ENCODE measurements at regions not wholly inside any gene's neighbourhood (a gene's known extent, or its start where the extent isn't known, plus 50 kb on each side); places are given as distances from the start of the nearest gene placed in this dataset.

DNA sequence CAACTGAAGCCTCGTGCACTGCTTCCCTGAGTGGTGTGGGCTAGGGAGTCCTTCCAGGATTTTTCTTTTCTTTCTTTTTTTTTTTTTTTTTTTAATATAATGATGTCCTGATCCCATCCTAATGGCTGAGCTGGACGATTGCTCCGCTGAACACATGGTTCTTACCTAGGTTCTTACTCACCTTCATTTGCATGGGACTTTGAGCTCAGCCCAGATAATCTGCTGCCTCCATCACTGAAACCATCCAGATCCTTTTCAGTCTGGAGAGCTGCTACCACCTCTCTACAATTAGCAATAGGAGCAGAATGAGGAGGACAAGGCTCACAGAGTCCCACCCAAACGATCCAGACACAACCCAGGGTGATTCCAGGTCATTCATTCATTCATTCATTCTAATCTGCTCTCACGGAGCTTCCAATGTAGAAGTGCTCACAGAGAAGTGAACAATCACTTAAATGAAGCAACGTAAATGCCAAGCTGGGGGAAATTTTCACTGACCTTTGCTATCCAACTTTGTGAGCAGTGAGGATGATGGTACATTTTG is 246.3 kb upstream of the RREB1 start:
- no peaks in the 10 kb centered on the region for H3K9me3 ChIP-seq
- no peak overlapping the region for H3K4me3 ChIP-seq (ENCODE audit: low read depth, low read length)
- no peak for DNase-seq
- TF ChIP-seq, protein P1, sequence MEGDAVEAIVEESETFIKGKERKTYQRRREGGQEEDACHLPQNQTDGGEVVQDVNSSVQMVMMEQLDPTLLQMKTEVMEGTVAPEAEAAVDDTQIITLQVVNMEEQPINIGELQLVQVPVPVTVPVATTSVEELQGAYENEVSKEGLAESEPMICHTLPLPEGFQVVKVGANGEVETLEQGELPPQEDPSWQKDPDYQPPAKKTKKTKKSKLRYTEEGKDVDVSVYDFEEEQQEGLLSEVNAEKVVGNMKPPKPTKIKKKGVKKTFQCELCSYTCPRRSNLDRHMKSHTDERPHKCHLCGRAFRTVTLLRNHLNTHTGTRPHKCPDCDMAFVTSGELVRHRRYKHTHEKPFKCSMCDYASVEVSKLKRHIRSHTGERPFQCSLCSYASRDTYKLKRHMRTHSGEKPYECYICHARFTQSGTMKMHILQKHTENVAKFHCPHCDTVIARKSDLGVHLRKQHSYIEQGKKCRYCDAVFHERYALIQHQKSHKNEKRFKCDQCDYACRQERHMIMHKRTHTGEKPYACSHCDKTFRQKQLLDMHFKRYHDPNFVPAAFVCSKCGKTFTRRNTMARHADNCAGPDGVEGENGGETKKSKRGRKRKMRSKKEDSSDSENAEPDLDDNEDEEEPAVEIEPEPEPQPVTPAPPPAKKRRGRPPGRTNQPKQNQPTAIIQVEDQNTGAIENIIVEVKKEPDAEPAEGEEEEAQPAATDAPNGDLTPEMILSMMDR (IDR thresholded peaks at IDR 0.05; ENCODE audit: low read depth, low read length), result no peak
- no peaks in the 10 kb centered on the region for H3K4me1 ChIP-seq
- no peaks in the 10 kb centered on the region for H3K36me3 ChIP-seq
- peaks cover 16% of the 10 kb centered on the region for H3K27me3 ChIP-seq

DNA sequence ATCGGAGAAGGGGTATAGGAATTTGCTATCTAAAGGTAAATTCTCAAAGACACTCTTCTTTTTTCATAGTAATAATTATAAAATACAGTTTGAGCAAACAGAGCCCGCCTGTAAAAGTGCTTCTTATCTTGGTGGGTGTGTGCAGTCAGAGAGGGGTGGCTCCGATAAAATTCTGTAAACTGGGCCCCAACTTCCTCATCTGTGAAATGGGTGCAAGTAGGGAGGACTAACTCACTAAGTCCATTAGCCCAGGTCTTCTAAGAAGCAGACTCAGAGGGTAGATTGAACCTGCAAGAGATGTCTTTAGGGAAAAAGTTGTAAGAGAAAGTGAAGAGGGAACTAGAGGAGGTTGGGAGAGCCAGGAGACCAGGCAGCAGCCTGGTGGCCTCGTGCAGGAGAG is 245.8 kb upstream of the RREB1 start:
- DNase-seq, result no peak
- no peak overlapping the region for H3K4me3 ChIP-seq (ENCODE audit: low read depth, low read length)
- no peaks in the 10 kb centered on the region for H3K4me1 ChIP-seq
- no peaks in the 10 kb centered on the region for H3K9me3 ChIP-seq
- TF ChIP-seq, protein P1 (IDR thresholded peaks at IDR 0.05; ENCODE audit: low read depth, low read length), result no peak
- no peaks in the 10 kb centered on the region for H3K36me3 ChIP-seq
- H3K27me3 ChIP-seq, result peaks cover 12% of the 10 kb centered on the region

DNA sequence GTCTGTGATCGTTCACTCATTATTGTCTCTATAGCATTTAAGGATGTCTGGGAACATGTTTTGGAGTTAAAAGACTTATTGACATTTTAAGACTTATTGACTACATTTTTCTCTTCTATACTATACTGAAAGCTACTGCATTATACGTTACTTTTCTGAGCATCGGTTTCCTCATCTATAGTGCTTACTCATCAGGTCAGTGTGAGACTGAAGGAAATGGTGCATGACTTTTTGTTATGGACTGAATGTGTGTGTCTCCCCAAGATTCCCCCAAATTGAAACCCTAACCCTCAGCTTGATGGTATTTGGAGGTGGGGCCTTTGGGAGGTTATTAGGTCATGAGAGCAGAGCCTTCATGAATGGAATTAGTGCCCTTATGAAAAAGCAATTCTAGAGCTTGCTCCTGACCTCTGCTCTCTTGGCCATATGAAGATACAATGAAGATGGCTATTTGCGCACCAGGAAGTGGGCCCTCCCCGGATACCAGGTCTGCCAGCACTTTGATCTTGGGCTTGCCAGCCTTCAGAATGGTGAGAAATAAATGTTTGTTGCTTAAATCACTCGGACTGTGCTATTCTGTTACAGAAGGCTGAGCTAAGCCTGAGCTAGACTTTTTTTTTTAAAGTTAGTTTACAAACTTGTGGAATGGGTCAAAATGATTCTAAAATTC is 243.7 kb upstream of the RREB1 start:
- Histone ChIP-seq H3K27me3 (no peaks in the 10 kb centered on the region), H3K4me3 (ENCODE audit: low read depth, low read length) (no peak overlapping the region), H3K4me1 (no peaks in the 10 kb centered on the region), H3K36me3 (no peaks in the 10 kb centered on the region), H3K9me3 (no peaks in the 10 kb centered on the region)
- TF ChIP-seq, protein P1 (IDR thresholded peaks at IDR 0.05; ENCODE audit: low read depth, low read length), result no peak
- no peak for DNase-seq

DNA sequence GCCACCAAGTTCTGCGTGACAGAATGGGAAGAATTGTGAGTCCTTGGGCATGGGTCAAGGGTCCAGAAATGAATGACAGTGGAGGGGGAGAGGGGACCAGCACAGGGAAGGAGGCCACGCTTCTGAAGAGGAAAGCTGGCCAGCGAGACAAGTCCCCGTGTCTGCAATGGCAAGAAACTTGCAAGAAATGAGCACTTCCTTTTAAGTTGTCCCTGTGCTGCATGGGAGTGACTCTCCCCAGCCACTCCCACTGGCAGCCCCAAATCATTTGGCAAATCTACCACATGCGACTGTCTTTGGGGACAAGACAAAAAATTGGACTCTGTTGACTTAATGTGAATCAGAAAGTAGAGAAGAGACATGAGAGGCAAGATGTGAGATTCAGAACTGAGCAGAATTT is 242.2 kb upstream of the RREB1 start:
- no peaks in the 10 kb centered on the region for H3K27me3 ChIP-seq
- H3K36me3 ChIP-seq, result no peaks in the 10 kb centered on the region
- H3K4me1 ChIP-seq, result no peaks in the 10 kb centered on the region
- H3K4me3 ChIP-seq (ENCODE audit: low read depth, low read length), result no peak overlapping the region
- no peak for DNase-seq
- TF ChIP-seq, protein P1 (IDR thresholded peaks at IDR 0.05; ENCODE audit: low read depth, low read length), result no peak
- H3K9me3 ChIP-seq, result no peaks in the 10 kb centered on the region

DNA sequence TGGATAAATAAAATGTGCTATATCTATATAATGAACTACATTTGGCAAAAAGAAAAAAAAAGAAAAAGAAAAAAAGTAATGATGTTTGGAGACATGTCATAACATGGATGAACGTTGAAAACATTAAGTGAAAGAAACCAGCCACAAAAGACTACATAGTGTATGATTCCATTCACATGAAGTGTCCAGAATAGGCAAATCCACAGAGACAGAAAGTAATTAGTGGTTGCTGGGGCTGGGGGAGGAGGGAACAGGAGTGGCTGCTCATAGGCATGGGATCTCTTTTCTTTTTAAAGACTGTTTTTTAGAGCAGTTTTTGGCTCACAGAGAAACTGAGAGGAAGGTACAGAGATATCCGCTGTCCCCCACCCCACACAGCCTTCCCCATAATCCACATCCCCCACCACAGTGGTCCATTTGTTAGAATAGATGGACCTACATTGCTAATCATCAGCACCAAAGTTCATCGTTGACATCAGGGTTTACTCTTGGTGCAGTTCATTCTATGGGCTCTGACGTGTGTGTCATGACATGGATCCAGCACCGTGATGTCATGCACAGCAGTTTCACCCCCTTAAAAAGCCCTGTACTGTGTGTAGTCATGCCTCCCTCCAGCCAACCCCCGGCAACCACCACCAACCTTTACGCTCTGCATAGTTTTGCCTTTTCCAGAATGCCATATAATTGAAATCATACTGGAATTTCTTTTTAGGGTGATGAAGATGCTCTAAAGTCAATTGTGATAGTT is 240.9 kb upstream of the RREB1 start:
- Histone ChIP-seq H3K27me3 (no peaks in the 10 kb centered on the region), H3K4me3 (ENCODE audit: low read depth, low read length) (no peak overlapping the region), H3K36me3 (no peaks in the 10 kb centered on the region), H3K4me1 (no peaks in the 10 kb centered on the region), H3K9me3 (no peaks in the 10 kb centered on the region)
- TF ChIP-seq, protein P1 (IDR thresholded peaks at IDR 0.05; ENCODE audit: low read depth, low read length), result no peak
- DNase-seq, result no peak

DNA sequence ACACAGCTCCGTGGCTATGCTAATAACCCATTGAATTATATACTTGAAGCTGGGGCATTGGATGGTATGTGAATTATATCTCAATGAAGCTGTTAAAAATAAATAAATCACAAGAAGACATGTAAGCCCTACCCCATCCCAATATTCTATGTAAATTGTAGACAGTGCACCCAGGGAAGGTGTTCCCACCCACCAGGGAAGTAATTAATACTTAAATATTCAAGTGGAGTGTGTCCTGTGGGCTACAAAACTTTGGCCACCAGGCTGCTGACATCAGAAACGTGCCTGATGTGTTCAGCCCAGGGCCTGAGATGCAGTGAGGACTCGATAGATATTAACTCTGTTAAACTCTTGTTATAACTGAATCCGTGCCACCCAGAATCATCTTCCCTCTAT is 240.4 kb upstream of the RREB1 start:
- TF ChIP-seq, protein P1 (IDR thresholded peaks at IDR 0.05; ENCODE audit: low read depth, low read length), result no peak
- DNase-seq, result no peak
- Histone ChIP-seq H3K9me3 (no peaks in the 10 kb centered on the region), H3K4me1 (no peaks in the 10 kb centered on the region), H3K36me3 (no peaks in the 10 kb centered on the region), H3K4me3 (ENCODE audit: low read depth, low read length) (no peak overlapping the region), H3K27me3 (no peaks in the 10 kb centered on the region)
